HAP-1 (cell line): ENCODE measurements at regions not wholly inside any gene's neighbourhood (a gene's known extent, or its start where the extent isn't known, plus 50 kb on each side); places are given as distances from the start of the nearest gene placed in this dataset.

Experiments used
- DNase-seq, 2 experiments: peaks; one replicate each; pipeline ENCODE4 v3.0.0-alpha.2; 2016 to 2020; ENCODE audit warnings: low spot score in 2 of 2
- H3K27me3 ChIP-seq: fragments of 250-450 bp; sonication (Bioruptor Pico); 2 replicates; pipeline ENCODE4 v1.5.1; 2020; ENCODE audit warnings: low read depth, mild to moderate bottlenecking, moderate library complexity
- H3K36me3 ChIP-seq: fragments of 250-450 bp; sonication (Bioruptor Pico); replicated peaks from 2 replicates; pipeline ENCODE4 v1.5.1; 2020; ENCODE audit warnings: mild to moderate bottlenecking
- H3K4me1 ChIP-seq: fragments of 250-450 bp; sonication (Bioruptor Pico); 2 replicates; pipeline ENCODE4 v1.5.1; 2020; ENCODE audit warnings: mild to moderate bottlenecking
- H3K4me3 ChIP-seq: fragments of 250-450 bp; sonication (Bioruptor Pico); 2 replicates; pipeline ENCODE4 v1.5.1; 2020; ENCODE audit warnings: mild to moderate bottlenecking, moderate library complexity
- H3K9me3 ChIP-seq: fragments of 250-450 bp; sonication (Bioruptor Pico); 2 replicates; pipeline ENCODE4 v1.5.1; 2020; ENCODE audit warnings: mild to moderate bottlenecking, moderate library complexity
- in situ Hi-C: fragments of 300-500 bp; cut with MboI; formaldehyde crosslinking; loops from 3 replicates; pipeline ENCODE4 v1.14.3; 2020; ENCODE audit warnings: low sequenced_read_pairs, inconsistent platforms, mixed read lengths

GRCh38 chr7:46746695-46747687, 825.9 kb upstream of the IGFBP3 start:
- Histone ChIP-seq H3K4me3 (no peak overlapping the region), H3K27me3 (no peaks in the 10 kb centered on the region), H3K9me3 (no peaks in the 10 kb centered on the region), H3K4me1 (no peaks in the 10 kb centered on the region), H3K36me3 (no peaks in the 10 kb centered on the region)
- DNase-seq = no peak
- in situ Hi-C loops = no loop called here

GRCh38 chr7:46745707-46746090, 824.6 kb upstream of the IGFBP3 start:
- no peak for DNase-seq
- Histone ChIP-seq H3K4me3 (no peak overlapping the region), H3K9me3 (no peaks in the 10 kb centered on the region), H3K36me3 (no peaks in the 10 kb centered on the region), H3K4me1 (no peaks in the 10 kb centered on the region), H3K27me3 (no peaks in the 10 kb centered on the region)
- in situ Hi-C loops = no loop called here

- in situ Hi-C loops = no loop called here
- no peak for DNase-seq
- H3K36me3 ChIP-seq = no peaks in the 10 kb centered on the region
- no peaks in the 10 kb centered on the region for H3K9me3 ChIP-seq
- H3K27me3 ChIP-seq = no peaks in the 10 kb centered on the region
- no peaks in the 10 kb centered on the region for H3K4me1 ChIP-seq
- no peak overlapping the region for H3K4me3 ChIP-seq
These were observed 824.1 kb upstream of the IGFBP3 start for GRCh38 chr7:46744957-46745706.

GRCh38 chr7:46742601-46743000, 821.5 kb upstream of the IGFBP3 start:
- DNase-seq = no peak
- in situ Hi-C loops = no loop called here
- no peaks in the 10 kb centered on the region for H3K36me3 ChIP-seq

DNA sequence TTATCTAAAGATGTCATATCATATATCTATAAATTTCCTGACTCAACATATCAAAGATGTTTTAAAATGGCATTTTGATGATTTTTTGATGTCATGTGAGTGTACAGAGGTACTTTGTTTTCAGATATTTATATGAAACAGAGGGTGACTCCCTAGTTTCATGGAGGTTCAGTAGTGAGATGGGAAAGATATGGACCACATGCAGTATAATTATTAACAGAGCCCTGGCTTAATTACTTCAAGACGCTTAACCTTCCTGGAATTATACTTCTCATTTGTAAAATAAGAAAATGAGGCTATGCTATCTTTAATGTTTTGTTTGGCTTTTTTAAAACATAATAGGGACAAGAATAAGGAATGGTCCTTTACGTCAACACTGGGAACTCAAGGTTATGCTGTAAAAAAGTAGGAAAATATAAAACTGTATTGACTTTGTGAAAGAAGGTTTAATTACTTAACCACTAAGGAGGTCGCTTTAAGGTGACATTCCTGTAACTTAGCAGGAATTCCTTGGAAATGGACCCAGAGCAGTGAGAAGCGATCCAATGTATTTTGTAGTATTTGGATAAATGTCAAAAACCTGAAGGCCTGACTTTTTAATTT, 821.0 kb upstream of the IGFBP3 start:
- H3K36me3 ChIP-seq = no peaks in the 10 kb centered on the region
- DNase-seq = no peak
- no peak overlapping the region for H3K4me3 ChIP-seq
- H3K9me3 ChIP-seq = no peaks in the 10 kb centered on the region
- H3K4me1 ChIP-seq = no peaks in the 10 kb centered on the region
- in situ Hi-C loops = no loop called here
- H3K27me3 ChIP-seq = no peaks in the 10 kb centered on the region

More at GRCh38 chr7:46742601-46743000, 821.5 kb upstream of the IGFBP3 start:
- Histone ChIP-seq H3K4me1 (no peaks in the 10 kb centered on the region), H3K4me3 (no peak overlapping the region), H3K9me3 (no peaks in the 10 kb centered on the region), H3K27me3 (no peaks in the 10 kb centered on the region)

DNA sequence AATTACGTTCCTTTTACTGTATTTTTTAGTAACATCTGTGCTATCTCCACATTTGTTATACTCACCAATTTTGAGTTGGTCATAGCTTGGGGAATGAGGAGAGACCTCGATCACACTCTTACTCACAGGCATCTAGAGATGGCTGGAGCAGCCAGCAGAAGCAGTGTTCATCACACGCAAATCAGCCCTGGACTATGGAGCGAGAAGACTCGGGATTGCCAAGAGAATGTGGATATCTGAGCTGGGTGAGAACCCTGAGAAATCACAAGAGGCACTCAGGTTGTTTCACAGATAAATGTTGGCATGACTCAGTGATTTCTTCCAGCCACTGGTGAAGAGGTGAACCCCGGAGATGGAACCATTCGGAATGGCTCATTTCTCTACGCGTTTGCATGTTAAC, 820.1 kb upstream of the IGFBP3 start:
- Histone ChIP-seq H3K27me3 (no peaks in the 10 kb centered on the region), H3K36me3 (no peaks in the 10 kb centered on the region), H3K9me3 (no peaks in the 10 kb centered on the region), H3K4me1 (no peaks in the 10 kb centered on the region), H3K4me3 (no peak overlapping the region)
- in situ Hi-C loops = no loop called here
- no peak for DNase-seq

GRCh38 chr7:46739518-46740234, 818.6 kb upstream of the IGFBP3 start:
- Histone ChIP-seq H3K27me3 (no peaks in the 10 kb centered on the region), H3K4me3 (no peak overlapping the region), H3K9me3 (no peaks in the 10 kb centered on the region), H3K4me1 (no peaks in the 10 kb centered on the region), H3K36me3 (no peaks in the 10 kb centered on the region)
- in situ Hi-C loops = no loop called here
- no peak for DNase-seq

- no peak for DNase-seq
- in situ Hi-C loops = no loop called here
- no peaks in the 10 kb centered on the region for H3K4me1 ChIP-seq
These were observed 817.7 kb upstream of the IGFBP3 start for GRCh38 chr7:46738796-46739195.

DNA sequence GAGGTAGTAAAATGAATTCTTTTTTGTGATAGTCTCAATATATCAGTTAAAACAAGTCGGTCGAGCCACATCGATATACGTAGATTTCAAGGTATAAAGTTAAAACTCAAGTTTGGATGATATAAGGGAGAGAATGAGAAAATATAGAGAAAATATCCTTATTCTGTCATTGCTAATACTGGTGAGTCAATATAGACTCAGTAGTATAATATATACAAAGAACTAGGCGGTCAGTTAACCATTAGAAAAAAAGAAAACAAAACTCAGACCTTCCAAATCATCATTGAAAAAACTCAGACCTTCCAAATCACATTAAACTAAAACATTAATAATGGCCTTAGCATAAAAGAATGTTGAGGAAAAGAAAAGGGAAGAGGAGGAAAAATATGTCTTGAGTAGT, 817.1 kb upstream of the IGFBP3 start:
- in situ Hi-C loops = no loop called here
- no peaks in the 10 kb centered on the region for H3K27me3 ChIP-seq
- no peaks in the 10 kb centered on the region for H3K36me3 ChIP-seq
- H3K4me1 ChIP-seq = no peaks in the 10 kb centered on the region
- H3K4me3 ChIP-seq = no peak overlapping the region
- DNase-seq = no peak
- H3K9me3 ChIP-seq = no peaks in the 10 kb centered on the region

More at GRCh38 chr7:46738796-46739195, 817.7 kb upstream of the IGFBP3 start:
- H3K4me3 ChIP-seq = no peak overlapping the region
- H3K27me3 ChIP-seq = no peaks in the 10 kb centered on the region
- H3K9me3 ChIP-seq = no peaks in the 10 kb centered on the region
- H3K36me3 ChIP-seq = no peaks in the 10 kb centered on the region

- Histone ChIP-seq H3K9me3 (no peaks in the 10 kb centered on the region), H3K4me3 (no peak overlapping the region), H3K4me1 (no peaks in the 10 kb centered on the region), H3K27me3 (no peaks in the 10 kb centered on the region), H3K36me3 (no peaks in the 10 kb centered on the region)
- no peak for DNase-seq
- in situ Hi-C loops = no loop called here
These were observed 804.8 kb upstream of the IGFBP3 start for GRCh38 chr7:46725838-46726237.

GRCh38 chr7:46725136-46725535, 804.1 kb upstream of the IGFBP3 start:
- DNase-seq = no peak
- Histone ChIP-seq H3K4me1 (no peaks in the 10 kb centered on the region), H3K36me3 (no peaks in the 10 kb centered on the region), H3K27me3 (no peaks in the 10 kb centered on the region), H3K9me3 (no peaks in the 10 kb centered on the region), H3K4me3 (no peak overlapping the region)
- in situ Hi-C loops = no loop called here

GRCh38 chr7:46723742-46724141, 802.7 kb upstream of the IGFBP3 start:
- Histone ChIP-seq H3K4me3 (no peak overlapping the region), H3K36me3 (no peaks in the 10 kb centered on the region), H3K27me3 (no peaks in the 10 kb centered on the region), H3K9me3 (no peaks in the 10 kb centered on the region), H3K4me1 (no peaks in the 10 kb centered on the region)
- DNase-seq = no peak
- in situ Hi-C loops = no loop called here

- Histone ChIP-seq H3K36me3 (no peaks in the 10 kb centered on the region), H3K4me1 (no peaks in the 10 kb centered on the region), H3K4me3 (no peak overlapping the region), H3K9me3 (no peaks in the 10 kb centered on the region), H3K27me3 (no peaks in the 10 kb centered on the region)
- DNase-seq = no peak
- in situ Hi-C loops = no loop called here
These were observed 801.9 kb upstream of the IGFBP3 start for GRCh38 chr7:46723003-46723402.
